HFFc6 (cell line): ENCODE measurements at regions not wholly inside any gene's neighbourhood (a gene's known extent, or its start where the extent isn't known, plus 50 kb on each side); places are given as distances from the start of the nearest gene placed in this dataset.

ENCODE experiments used
- DNase-seq: peaks from one replicate; pipeline ENCODE4 v3.0.0-alpha.2; 2018
- H3K27ac Mint-ChIP-seq: 2 replicates; pipeline ENCODE4 v1.8.0; 2020; ENCODE audit warnings: mild to moderate bottlenecking, mixed read lengths
- H3K27me3 Mint-ChIP-seq: 2 replicates; pipeline ENCODE4 v1.8.0; 2021; ENCODE audit warnings: mild to moderate bottlenecking, moderate library complexity, mixed read lengths; ENCODE audit not compliant: insufficient read depth
- H3K36me3 Mint-ChIP-seq: 2 replicates; pipeline ENCODE4 v1.8.0; 2021; ENCODE audit warnings: low read depth, mixed read lengths
- H3K4me1 Mint-ChIP-seq: 2 replicates; pipeline ENCODE4 v1.8.0; 2020; ENCODE audit warnings: low read depth, mixed read lengths
- H3K4me3 Mint-ChIP-seq: 2 replicates; pipeline ENCODE4 v1.8.0; 2020; ENCODE audit warnings: mild to moderate bottlenecking, moderate library complexity, mixed read lengths
- H3K9me3 Mint-ChIP-seq: 2 replicates; pipeline ENCODE4 v1.8.0; 2020; ENCODE audit warnings: mild to moderate bottlenecking, mixed read lengths
- TF ChIP-seq, protein P1 (sequence below): fragments of 200-600 bp; sonication (generic); IDR thresholded peaks from 2 replicates; pipeline ENCODE4 v1.5.0; 2021; ENCODE audit warnings: antibody characterized with exemption, mild to moderate bottlenecking

DNA sequence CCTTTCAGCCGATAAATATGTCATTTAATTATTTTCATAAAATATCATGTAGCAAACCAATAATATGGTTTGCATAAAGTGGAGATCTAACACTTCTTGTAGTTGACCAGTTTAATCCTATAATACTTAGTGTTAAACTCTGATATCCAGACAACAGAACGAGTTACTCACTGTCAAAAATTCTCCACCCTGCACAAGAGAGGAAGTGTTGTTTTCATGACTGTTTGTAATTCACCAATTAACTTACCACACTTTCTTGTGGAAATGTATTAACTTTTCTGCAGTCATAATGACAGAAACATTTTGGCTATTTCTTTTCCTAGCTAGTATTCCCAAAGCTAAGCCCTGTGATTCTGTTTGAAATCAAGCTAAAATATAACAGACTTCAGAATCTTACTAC, 555.3 kb upstream of the FTMT start:
- Mint-ChIP-seq H3K27me3 (no peaks in the 10 kb centered on the region; the same call in 1 of the 2 replicates), H3K36me3 (no peaks in the 10 kb centered on the region; the same call in 1 of the 2 replicates), H3K27ac (no peak overlapping the region), H3K9me3 (peaks cover 16% of the 10 kb centered on the region), H3K4me3 (no peak overlapping the region), H3K4me1 (no peaks in the 10 kb centered on the region)
- TF ChIP-seq, protein P1, sequence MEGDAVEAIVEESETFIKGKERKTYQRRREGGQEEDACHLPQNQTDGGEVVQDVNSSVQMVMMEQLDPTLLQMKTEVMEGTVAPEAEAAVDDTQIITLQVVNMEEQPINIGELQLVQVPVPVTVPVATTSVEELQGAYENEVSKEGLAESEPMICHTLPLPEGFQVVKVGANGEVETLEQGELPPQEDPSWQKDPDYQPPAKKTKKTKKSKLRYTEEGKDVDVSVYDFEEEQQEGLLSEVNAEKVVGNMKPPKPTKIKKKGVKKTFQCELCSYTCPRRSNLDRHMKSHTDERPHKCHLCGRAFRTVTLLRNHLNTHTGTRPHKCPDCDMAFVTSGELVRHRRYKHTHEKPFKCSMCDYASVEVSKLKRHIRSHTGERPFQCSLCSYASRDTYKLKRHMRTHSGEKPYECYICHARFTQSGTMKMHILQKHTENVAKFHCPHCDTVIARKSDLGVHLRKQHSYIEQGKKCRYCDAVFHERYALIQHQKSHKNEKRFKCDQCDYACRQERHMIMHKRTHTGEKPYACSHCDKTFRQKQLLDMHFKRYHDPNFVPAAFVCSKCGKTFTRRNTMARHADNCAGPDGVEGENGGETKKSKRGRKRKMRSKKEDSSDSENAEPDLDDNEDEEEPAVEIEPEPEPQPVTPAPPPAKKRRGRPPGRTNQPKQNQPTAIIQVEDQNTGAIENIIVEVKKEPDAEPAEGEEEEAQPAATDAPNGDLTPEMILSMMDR = no peak
- DNase-seq = no peak

DNA sequence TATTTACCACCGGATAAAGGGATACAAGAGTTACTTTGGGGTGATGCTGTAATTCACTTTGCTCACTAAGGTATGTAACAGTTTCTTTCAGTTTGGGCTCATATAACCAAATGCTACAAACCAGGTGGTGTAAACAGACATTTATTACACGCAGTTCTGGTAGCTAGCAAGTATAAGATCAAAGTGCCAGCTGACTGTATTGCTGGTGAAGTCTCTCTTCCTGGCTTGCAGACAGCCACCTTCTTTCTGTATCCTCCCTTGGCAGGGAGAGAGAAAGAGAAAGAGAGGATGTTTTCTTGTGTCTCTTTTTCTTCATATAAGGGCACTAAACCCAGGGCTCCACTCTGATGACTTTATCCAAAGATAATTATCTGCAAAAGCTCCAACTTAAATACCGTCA, 552.5 kb upstream of the FTMT start:
- Mint-ChIP-seq H3K9me3 (peaks cover 15% of the 10 kb centered on the region), H3K36me3 (no peaks in the 10 kb centered on the region), H3K27me3 (no peaks in the 10 kb centered on the region; the same call in 1 of the 2 replicates), H3K27ac (no peak overlapping the region), H3K4me1 (no peaks in the 10 kb centered on the region), H3K4me3 (no peak overlapping the region)
- DNase-seq = no peak
- TF ChIP-seq, protein P1 = no peak

DNA sequence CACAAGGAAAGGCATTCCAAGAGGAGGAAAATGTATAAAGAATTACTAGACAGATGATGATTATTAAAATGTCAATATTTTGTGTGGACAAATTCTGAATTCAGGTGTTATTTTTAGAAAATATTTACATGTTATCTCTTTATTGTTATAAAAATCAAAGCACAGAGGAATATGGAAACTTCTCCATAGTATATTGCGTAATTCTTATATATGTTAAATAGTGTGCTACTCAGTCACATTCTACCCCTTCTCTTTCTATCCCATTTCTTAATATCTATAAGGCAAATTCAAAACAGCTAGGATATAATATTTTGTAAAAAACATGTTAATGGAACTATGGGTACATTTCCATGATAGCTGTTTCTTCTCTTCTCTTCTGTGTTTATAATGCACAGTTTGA, 546.8 kb upstream of the FTMT start:
- TF ChIP-seq, protein P1 = no peak
- Mint-ChIP-seq H3K27ac (no peak overlapping the region), H3K4me3 (no peak overlapping the region), H3K27me3 (no peaks in the 10 kb centered on the region; the same call in 1 of the 2 replicates), H3K9me3 (peaks cover 16% of the 10 kb centered on the region), H3K36me3 (no peaks in the 10 kb centered on the region), H3K4me1 (no peaks in the 10 kb centered on the region)
- DNase-seq = no peak

DNA sequence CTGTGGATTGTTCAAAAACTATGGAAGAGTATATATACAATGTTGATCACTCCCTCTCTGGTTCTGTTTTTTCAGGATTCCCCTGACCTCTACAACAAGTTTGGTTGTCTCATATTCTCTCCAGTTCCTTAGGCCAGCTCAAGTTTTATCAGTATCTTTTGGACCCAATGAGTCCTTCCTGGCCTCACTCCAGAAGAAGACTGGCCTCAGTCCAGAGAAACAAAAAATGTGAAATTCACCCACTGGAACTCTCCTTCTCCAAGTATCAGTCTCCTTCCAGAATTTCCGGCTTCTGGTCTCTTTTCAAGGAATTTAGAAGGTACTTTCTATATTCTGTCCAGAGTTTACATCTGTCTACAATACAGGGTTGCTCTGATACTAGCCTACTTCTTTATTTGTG, 537.8 kb upstream of the FTMT start:
- Mint-ChIP-seq H3K4me3 (no peak overlapping the region), H3K4me1 (no peaks in the 10 kb centered on the region), H3K27me3 (no peaks in the 10 kb centered on the region), H3K27ac (no peak overlapping the region), H3K9me3 (peaks cover 36% of the 10 kb centered on the region), H3K36me3 (peaks cover 11% of the 10 kb centered on the region)
- DNase-seq = no peak
- TF ChIP-seq, protein P1 = no peak

DNA sequence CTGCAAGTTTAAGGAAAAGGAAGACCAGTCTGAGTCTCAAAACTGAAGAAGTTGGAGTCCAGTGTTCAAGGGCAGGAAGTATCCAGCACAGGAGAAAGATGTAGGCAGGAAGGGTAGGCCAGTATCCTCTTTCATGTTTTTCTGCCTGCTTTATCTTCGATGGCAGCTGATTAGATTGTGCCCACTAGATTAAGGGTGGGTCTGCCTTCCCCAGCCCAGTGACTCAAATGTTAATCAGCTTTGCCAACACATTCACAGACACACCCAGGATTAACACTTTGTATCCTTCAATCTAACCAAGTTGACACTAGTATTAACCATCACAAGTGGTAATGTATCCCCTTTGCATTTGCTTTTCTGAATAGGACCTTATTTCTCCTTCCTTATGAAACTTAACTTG, 535.9 kb upstream of the FTMT start:
- Mint-ChIP-seq H3K27me3 (no peaks in the 10 kb centered on the region), H3K4me3 (no peak overlapping the region), H3K36me3 (peaks cover 14% of the 10 kb centered on the region), H3K9me3 (peaks cover 49% of the 10 kb centered on the region), H3K27ac (no peak overlapping the region), H3K4me1 (no peaks in the 10 kb centered on the region)
- no peak for DNase-seq
- TF ChIP-seq, protein P1 = no peak

DNA sequence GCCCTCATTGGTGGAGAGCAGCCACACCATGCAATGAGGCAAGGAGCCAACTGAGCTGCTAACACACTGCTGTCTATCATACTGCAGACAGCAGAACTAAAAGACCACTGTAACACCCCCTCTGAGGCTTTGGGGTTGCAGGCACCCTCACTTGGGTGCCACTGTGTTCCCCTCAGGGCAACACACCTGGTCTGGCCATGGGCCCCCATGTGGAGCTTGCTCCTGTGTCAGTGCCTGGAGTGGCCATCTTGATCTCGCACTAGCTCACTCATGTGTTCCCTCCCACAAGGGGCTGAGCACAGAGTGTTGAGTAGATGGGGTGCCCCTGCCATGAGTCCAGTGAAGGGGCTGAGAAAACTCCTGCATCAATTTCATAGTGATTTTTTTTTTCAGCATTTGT, 532.4 kb upstream of the FTMT start:
- no peak for DNase-seq
- Mint-ChIP-seq H3K4me1 (no peaks in the 10 kb centered on the region), H3K27me3 (no peaks in the 10 kb centered on the region), H3K36me3 (peaks cover 14% of the 10 kb centered on the region), H3K27ac (no peak overlapping the region), H3K4me3 (no peak overlapping the region), H3K9me3 (peaks cover 43% of the 10 kb centered on the region)
- TF ChIP-seq, protein P1 = no peak
